HL-60 (cell line): ENCODE measurements at regions not wholly inside any gene's neighbourhood (a gene's known extent, or its start where the extent isn't known, plus 50 kb on each side); places are given as distances from the start of the nearest gene placed in this dataset.
"Not testable (repeated sequence)": the region's sequence is repeated elsewhere in the genome, so short reads cannot be mapped to it uniquely, and the experiment has no call there.

Experiments
- CTCF ChIP-seq: IDR thresholded peaks from one replicate; pipeline ENCODE4 v1.5.1; 2011; ENCODE audit warnings: low read length, control low read depth, inconsistent platforms; ENCODE audit not compliant: insufficient read depth
- REST ChIP-seq: IDR thresholded peaks from 2 replicates; pipeline ENCODE4 v1.6.1; 2012; ENCODE audit warnings: low read depth; ENCODE audit not compliant: insufficient replicate concordance
- SPI1 ChIP-seq: IDR thresholded peaks from 2 replicates; pipeline ENCODE4 v1.6.1; 2012; ENCODE audit warnings: low read depth, mild to moderate bottlenecking, borderline replicate concordance

GRCh38 chr11:13614918-13615317 is 53.5 kb upstream of the FAR1 start:
- not testable (repeated sequence) for TF ChIP-seq CTCF, REST, SPI1
